ENCODE measurements at regions not wholly inside any gene's neighbourhood (a gene's known extent, or its start where the extent isn't known, plus 50 kb on each side); places are given as distances from the start of the nearest gene placed in this dataset.

DNA sequence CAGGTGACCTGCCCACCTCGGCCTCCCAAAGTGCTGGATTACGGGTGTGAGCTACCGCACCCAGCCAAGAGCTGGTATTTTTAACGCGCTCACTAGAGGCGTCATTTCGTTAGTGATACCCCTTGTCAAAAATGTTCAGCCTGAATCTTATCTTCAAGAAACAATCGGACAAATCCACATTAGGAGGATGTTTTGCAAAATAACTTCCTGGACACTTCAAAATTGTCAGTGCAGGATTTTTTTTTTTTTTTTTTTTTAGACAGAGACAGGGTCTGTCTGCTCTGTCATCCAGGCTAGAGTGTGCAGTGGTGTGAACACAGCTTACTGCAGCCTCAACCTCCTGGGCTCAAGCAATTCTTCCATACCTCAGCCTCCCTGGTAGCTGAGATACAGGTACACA is 63.0 kb downstream of the RMI2 start:
- TF ChIP-seq, protein P1, sequence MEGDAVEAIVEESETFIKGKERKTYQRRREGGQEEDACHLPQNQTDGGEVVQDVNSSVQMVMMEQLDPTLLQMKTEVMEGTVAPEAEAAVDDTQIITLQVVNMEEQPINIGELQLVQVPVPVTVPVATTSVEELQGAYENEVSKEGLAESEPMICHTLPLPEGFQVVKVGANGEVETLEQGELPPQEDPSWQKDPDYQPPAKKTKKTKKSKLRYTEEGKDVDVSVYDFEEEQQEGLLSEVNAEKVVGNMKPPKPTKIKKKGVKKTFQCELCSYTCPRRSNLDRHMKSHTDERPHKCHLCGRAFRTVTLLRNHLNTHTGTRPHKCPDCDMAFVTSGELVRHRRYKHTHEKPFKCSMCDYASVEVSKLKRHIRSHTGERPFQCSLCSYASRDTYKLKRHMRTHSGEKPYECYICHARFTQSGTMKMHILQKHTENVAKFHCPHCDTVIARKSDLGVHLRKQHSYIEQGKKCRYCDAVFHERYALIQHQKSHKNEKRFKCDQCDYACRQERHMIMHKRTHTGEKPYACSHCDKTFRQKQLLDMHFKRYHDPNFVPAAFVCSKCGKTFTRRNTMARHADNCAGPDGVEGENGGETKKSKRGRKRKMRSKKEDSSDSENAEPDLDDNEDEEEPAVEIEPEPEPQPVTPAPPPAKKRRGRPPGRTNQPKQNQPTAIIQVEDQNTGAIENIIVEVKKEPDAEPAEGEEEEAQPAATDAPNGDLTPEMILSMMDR (IDR thresholded peaks at IDR 0.05) = no peak
- TF ChIP-seq POLR2A (IDR thresholded peaks at IDR 0.05) = no peak

All from uterus (tissue), 2 donors.